ENCODE measurements at regions not wholly inside any gene's neighbourhood (a gene's known extent, or its start where the extent isn't known, plus 50 kb on each side); places are given as distances from the start of the nearest gene placed in this dataset.

DNA sequence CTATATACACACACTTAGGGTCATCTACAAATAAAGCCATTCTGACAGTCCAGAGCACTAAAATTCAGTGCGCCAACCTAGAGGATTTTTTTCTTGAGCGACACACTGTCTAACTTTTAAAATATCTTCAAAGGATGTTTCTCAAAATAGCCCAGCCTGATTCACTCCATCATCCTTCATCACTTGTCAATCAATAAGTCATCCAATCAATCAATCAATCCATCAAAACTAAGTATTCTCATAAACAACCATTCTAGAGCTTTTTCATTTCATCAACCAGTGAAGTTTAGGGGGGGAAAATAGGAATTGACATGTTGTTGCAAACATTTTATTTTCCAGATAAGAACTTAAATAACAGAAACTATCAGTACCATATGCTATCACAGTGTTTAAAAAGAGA lies 183.2 kb downstream of the HDGFL1 start:
- H2AK5ac ChIP-seq (ENCODE audit: insufficient read length, low read length): no peak overlapping the region
- peaks cover 0 to 3% of the 10 kb centered on the region in 2 experiments; a peak in 2 of 4 replicates for H3K4me1 Mint-ChIP-seq
- no peaks in the 10 kb centered on the region for H3K9me3 ChIP-seq (ENCODE audit: control insufficient read depth, low read depth, low read length)
- H3K4me2 ChIP-seq (ENCODE audit: insufficient read depth, insufficient read length, low read length): no peak overlapping the region
- H2BK120ac ChIP-seq (ENCODE audit: low read depth, low read length, poor library complexity, severe bottlenecking): no peak overlapping the region
- H3K23ac ChIP-seq (ENCODE audit: insufficient read length, low read depth, low read length): no peak overlapping the region
- no peaks in the 10 kb centered on the region for H3K9me3 Mint-ChIP-seq
- H3K4me3 Mint-ChIP-seq: no peak overlapping the region
- no peaks in the 10 kb centered on the region for H4K20me1 ChIP-seq (ENCODE audit: control insufficient read depth, insufficient read depth, insufficient read length)
- no CpG with 5 or more reads among the region's 2 CpGs for WGBS (ENCODE audit: extremely low coverage, insufficient read length, low lambda C conversion rate)
- no peak overlapping the region for H3T11ph ChIP-seq (ENCODE audit: low read length)
- no peaks in the 10 kb centered on the region for H3K27me3 ChIP-seq (ENCODE audit: insufficient read depth, low read length)
- no peaks in the 10 kb centered on the region for H3K79me1 ChIP-seq (ENCODE audit: insufficient read depth, low read depth, low read length, poor library complexity, severe bottlenecking)
- H2BK20ac ChIP-seq (ENCODE audit: low read depth, low read length, poor library complexity, severe bottlenecking): no peak overlapping the region
- DNase-seq: no peak
- no peaks in the 10 kb centered on the region for H3K27me3 Mint-ChIP-seq (ENCODE audit: low read depth)
- H3K9ac ChIP-seq (ENCODE audit: extremely low read depth, insufficient read length, low read length): no peak overlapping the region
- no peaks in the 10 kb centered on the region for H3K36me3 Mint-ChIP-seq (ENCODE audit: insufficient read depth in 1 of 3, low read depth in 3 of 3)
- TF ChIP-seq, protein P1, sequence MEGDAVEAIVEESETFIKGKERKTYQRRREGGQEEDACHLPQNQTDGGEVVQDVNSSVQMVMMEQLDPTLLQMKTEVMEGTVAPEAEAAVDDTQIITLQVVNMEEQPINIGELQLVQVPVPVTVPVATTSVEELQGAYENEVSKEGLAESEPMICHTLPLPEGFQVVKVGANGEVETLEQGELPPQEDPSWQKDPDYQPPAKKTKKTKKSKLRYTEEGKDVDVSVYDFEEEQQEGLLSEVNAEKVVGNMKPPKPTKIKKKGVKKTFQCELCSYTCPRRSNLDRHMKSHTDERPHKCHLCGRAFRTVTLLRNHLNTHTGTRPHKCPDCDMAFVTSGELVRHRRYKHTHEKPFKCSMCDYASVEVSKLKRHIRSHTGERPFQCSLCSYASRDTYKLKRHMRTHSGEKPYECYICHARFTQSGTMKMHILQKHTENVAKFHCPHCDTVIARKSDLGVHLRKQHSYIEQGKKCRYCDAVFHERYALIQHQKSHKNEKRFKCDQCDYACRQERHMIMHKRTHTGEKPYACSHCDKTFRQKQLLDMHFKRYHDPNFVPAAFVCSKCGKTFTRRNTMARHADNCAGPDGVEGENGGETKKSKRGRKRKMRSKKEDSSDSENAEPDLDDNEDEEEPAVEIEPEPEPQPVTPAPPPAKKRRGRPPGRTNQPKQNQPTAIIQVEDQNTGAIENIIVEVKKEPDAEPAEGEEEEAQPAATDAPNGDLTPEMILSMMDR (conservative IDR thresholded peaks at IDR 0.05): no peak
- H4K8ac ChIP-seq (replicated peaks; ENCODE audit: insufficient read length, low read depth, low read length): no peak overlapping the region
- H4K91ac ChIP-seq (ENCODE audit: insufficient read length, low read depth, low read length): no peak overlapping the region
- no peak overlapping the region for H3K14ac ChIP-seq (ENCODE audit: insufficient read depth, low read length)
- no peak overlapping the region for H3K18ac ChIP-seq (ENCODE audit: insufficient read length, low read depth, low read length)
- no peak overlapping the region for H2AFZ ChIP-seq (ENCODE audit: low read length)
- no peaks in the 10 kb centered on the region for H3K79me2 ChIP-seq (ENCODE audit: insufficient read depth, low read length)
- no peak overlapping the region for H2BK5ac ChIP-seq (ENCODE audit: insufficient read length, low read length)
- no peak overlapping the region for H2BK12ac ChIP-seq (ENCODE audit: insufficient read length, low read depth, low read length)
- no peak overlapping the region for H3K4ac ChIP-seq (ENCODE audit: low read depth, low read length)
- H3K27ac ChIP-seq (ENCODE audit: insufficient read length, low read depth, low read length): no peak overlapping the region
- no peak overlapping the region for H3K27ac Mint-ChIP-seq
- H3K23me2 ChIP-seq (ENCODE audit: insufficient read length, low read depth, low read length, poor library complexity, severe bottlenecking): no peaks in the 10 kb centered on the region
- no peaks in the 10 kb centered on the region for H3K4me1 ChIP-seq (ENCODE audit: insufficient read depth, low read length)
- H4K5ac ChIP-seq (ENCODE audit: insufficient read length, low read depth, low read length): no peak overlapping the region
- H3K56ac ChIP-seq (ENCODE audit: insufficient read length, low read depth, low read length): no peak overlapping the region
- no peak overlapping the region for H2BK15ac ChIP-seq (ENCODE audit: low read depth, low read length)
